ENCODE measurements at regions not wholly inside any gene's neighbourhood (a gene's known extent, or its start where the extent isn't known, plus 50 kb on each side); places are given as distances from the start of the nearest gene placed in this dataset.
A peak's percentile ranks its signal among the peaks of the same experiment; 100 is the strongest.
"Not testable (repeated sequence)": the region's sequence is repeated elsewhere in the genome, so short reads cannot be mapped to it uniquely, and the experiment has no call there.

DNA sequence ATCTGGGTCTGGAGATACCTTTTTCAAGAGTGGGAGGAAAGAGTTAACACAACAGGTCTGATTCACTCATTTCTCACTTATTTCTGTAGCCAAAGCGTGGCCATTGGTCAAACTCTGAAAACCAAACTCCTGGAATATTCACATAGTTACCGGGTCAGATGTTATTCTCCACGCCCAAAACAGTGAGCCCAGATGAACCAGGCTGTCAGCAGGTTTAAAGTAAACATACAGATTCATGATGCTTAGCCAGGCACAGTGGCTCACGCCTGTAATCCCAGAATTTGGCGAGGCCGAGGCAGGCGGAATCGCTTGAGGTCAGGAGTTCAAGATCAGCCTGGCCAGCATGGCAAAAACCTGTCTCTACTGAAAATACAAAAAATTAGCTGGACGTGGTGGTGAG lies 126.1 kb downstream of the SEPTIN7 start:
- ATAC-seq (ENCODE audit: low FRiP score in 2 of 2); H3K4me1 ChIP-seq; DNase-seq; H3K36me3 ChIP-seq; H3K9me3 ChIP-seq; H3K27ac ChIP-seq; H3K27me3 ChIP-seq; H3K4me3 ChIP-seq: not testable (repeated sequence)
- WGBS, 2 donors = 87 to 92% methylated on average over 9 of the region's 9 CpGs

DNA sequence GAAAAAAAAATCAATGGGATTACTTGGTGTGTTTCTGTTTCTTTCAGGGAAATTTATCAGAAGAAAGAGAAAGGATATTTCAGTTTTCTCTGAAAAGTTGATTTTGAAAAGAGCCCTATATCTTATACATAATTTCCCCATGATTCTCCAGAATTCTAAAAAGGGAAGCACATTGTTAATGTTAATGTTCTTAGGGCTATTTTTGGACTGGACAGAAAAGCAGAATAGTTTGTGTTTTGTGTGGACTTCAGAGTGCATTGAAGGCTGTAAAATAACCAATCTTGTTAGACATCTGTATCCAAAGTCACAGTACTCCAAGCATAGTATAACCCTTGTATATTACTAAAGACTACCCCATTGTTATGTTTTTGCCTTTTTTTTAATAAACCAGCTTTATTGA lies 130.3 kb downstream of the SEPTIN7 start:
- H3K4me1 ChIP-seq; H3K27me3 ChIP-seq; H3K4me3 ChIP-seq; ATAC-seq (ENCODE audit: low FRiP score in 2 of 2); DNase-seq; H3K36me3 ChIP-seq; H3K27ac ChIP-seq; H3K9me3 ChIP-seq: not testable (repeated sequence)

DNA sequence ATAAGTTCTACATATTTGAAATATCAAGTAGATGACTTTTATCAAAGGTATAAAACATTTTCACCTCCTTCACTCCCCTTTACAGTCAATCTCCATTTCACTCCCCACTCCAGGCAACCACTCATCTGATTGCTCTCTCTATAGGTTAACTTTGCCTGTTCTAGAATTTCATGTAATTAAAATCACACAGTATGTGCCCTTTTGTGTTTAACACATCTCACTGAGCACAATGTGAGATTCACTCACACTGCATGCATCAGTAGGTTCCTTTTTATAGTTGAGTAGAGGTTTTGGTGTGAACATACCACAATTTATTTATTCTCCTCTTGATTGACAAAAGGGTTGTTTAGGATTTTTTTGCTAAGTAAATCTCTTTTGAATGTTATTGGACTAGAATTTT lies 130.7 kb downstream of the SEPTIN7 start:
- H3K4me3 ChIP-seq; ATAC-seq (ENCODE audit: low FRiP score in 2 of 2); H3K27me3 ChIP-seq; H3K4me1 ChIP-seq; H3K9me3 ChIP-seq; H3K36me3 ChIP-seq; DNase-seq; H3K27ac ChIP-seq: not testable (repeated sequence)

DNA sequence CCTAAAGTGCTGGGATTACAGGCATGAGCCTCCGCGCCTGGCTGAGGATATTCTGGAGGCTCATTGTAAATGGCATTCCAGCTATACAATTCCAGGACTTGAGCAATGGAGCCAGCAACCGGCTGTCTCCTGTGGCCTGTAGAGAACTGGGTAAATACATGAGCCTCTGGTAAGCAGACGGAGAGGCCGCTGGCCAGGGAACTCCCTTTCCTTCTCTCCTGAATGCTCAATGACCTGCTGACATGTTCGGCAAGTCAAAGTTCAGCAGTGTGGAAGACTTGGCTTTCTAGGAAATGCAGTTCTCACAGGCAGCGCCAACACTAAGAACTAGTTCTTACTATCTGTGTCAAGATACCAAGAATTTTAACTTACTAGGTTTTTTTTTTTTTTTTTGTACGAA lies 139.8 kb downstream of the SEPTIN7 start:
- DNase-seq; H3K36me3 ChIP-seq; ATAC-seq (ENCODE audit: low FRiP score in 2 of 2); H3K27ac ChIP-seq; H3K27me3 ChIP-seq; H3K9me3 ChIP-seq; H3K4me1 ChIP-seq; H3K4me3 ChIP-seq: not testable (repeated sequence)
- WGBS, 2 donors = 88 to 98% methylated on average over 4 to 8 of the region's 8 CpGs

DNA sequence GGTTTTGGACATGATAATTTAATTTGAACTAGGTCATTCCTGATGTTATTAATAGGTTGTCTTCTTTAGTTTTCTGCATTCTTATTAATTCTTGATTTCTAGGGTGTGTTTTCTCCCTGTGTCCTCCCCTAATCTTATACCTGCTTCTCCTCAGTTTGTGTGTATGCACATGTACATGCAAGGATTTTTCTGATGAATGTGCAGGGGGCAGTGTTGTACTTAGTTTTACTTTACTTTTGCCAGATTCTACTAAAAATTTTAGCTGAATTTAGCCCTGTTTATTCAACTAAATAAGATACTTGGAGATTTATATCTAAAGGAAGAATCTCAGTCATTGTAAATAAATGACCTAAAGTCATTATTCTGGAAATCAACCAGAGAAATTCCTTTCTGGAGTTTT lies 144.8 kb downstream of the SEPTIN7 start:
- not testable (repeated sequence) for H3K27me3 ChIP-seq; H3K4me3 ChIP-seq; H3K4me1 ChIP-seq; H3K9me3 ChIP-seq; DNase-seq; H3K27ac ChIP-seq; H3K36me3 ChIP-seq; ATAC-seq (ENCODE audit: low FRiP score in 2 of 2)

DNA sequence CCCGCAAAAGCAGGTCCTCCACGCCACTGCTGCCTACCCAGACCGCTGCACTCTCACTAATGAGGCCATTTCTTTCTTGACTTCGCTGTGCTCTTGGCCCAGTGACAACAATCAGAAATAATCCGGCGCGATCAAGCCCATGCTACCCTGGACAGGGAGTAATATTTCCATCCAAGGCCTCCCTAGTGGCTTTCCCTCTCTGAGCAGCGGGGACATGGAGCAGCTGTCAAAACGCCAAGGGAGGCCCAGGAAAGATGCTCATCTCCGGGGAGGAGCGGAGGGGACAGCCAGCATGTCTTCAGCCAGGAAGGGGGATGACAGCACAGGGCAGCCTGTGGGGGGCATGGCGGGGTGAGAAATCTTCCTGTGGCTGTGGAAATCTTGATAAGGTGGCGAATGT lies 154.9 kb downstream of the SEPTIN7 start:
- not testable (repeated sequence) for H3K27ac ChIP-seq; H3K4me3 ChIP-seq; H3K36me3 ChIP-seq; H3K4me1 ChIP-seq; DNase-seq; H3K9me3 ChIP-seq; H3K27me3 ChIP-seq; ATAC-seq (ENCODE audit: low FRiP score in 2 of 2)
- WGBS, 2 donors = 76 to 80% methylated on average over 12 to 13 of the region's 13 CpGs

DNA sequence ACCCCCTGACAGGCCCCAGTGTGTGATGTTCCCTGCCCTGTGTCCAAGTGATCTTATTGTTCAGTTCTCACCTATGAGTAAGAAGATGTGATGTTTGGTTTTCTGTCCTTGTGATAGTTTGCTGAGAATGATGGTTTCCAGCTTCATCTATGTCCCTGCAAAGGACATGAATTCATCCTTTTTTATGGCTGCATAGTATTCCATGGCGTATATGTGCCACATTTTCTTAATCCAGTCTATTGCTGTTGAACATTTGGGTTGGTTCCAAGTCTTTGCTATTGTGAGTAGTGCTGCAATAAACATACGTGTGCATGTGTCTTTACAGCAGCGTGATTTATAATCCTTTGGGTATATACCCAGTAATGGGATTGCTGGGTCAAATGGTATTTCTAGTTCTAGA lies 156.1 kb downstream of the SEPTIN7 start:
- H3K36me3 ChIP-seq; H3K9me3 ChIP-seq; H3K27me3 ChIP-seq; H3K4me1 ChIP-seq; DNase-seq; H3K4me3 ChIP-seq; ATAC-seq (ENCODE audit: low FRiP score in 2 of 2); H3K27ac ChIP-seq: not testable (repeated sequence)
- 90 to 94% methylated on average over 3 of the region's 3 CpGs for WGBS, 2 donors

DNA sequence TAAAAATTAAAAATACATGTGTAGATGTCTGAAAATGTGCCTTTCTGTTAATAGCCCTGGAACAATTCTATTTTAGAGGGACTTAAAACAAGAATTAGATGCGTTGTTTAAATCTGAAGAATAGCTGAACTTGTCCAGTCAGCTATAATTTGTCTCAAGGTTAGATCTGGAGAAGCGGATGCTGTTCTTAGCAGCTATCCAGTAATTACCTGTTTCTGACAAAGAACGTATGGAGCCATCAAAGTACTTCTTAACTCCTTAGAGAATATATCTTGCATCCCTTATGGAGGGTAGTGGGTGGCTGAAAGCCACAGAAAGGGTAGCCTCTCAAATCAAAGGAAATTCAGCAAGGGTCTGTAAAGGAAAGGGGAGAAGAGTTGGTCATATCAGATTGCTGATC lies 160.4 kb downstream of the SEPTIN7 start:
- not testable (repeated sequence) for H3K4me3 ChIP-seq; H3K27me3 ChIP-seq; H3K4me1 ChIP-seq; H3K9me3 ChIP-seq; H3K36me3 ChIP-seq; DNase-seq; ATAC-seq (ENCODE audit: low FRiP score in 2 of 2); H3K27ac ChIP-seq
- WGBS, 2 donors = 60 to 69% methylated on average over 3 of the region's 3 CpGs

DNA sequence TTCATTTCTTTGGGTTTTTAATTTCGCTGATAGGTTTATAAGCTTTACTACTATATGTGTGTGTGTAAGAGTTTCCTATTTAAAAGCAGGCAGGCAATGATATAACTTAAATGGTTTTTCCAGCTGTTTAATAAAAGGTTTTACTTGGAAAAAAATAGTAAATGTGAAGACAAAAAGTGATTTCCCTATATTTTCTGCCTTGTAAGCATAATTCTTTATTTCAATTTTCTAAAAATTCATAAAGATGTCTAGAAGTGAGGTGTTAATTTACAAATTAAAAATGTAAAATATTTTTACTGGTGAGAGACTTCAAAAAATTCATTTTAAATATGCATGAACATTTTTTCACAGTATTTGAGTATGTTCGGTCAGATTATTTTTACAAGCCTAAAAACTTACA lies 161.8 kb downstream of the SEPTIN7 start:
- not testable (repeated sequence) for H3K4me3 ChIP-seq; DNase-seq; H3K9me3 ChIP-seq; H3K27me3 ChIP-seq; H3K36me3 ChIP-seq; H3K27ac ChIP-seq; H3K4me1 ChIP-seq; ATAC-seq (ENCODE audit: low FRiP score in 2 of 2)
- 91 to 93% methylated on average over 2 of the region's 2 CpGs for WGBS, 2 donors

DNA sequence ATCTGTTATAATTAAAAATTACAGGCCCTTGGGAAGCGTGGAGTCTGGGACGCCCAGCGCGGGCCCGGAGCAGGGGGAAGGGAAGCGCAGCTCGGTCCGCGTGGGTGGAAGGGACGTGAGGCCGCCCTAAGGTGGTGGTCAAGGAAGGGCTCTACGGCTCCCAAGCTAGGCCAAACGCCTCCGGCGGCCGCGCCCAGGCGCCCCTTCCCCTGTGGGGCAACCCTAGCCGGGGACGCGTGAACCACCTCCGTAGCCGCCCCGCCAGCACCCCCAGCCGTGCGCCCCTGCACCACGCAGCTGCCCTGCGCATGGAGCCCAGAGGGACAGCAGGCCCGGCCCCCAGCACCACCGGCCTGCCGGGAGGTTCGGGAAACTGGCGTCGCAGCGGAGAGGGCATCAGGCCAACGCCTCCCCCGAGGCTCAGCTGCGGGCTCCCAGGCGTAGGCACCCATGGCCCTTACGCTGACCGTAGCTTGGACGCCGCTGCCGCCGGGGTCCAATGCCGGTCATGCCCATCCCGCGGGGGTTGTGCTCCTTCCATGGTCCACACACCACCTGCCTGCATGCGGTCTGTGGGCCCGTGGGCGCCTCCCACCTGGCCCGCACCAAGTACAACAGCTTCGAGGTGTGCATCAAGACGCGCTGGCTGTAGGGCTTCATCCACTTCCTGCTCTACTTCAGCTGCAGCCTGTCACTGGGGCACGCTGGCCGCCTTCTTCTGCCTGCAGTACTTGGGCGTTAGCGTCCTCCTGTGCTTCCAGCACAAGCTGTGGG lies 166.7 kb downstream of the SEPTIN7 start:
- H3K36me3 ChIP-seq = no peaks in the 10 kb centered on the region
- H3K4me1 ChIP-seq = peaks cover 0 to 9% (median 2%) of the 10 kb centered on the region in 4 donors
- no peak overlapping the region for H3K27ac ChIP-seq
- H3K4me3 ChIP-seq = no peak overlapping the region
- no peaks in the 10 kb centered on the region for H3K9me3 ChIP-seq
- no peak for TF ChIP-seq EP300 (IDR thresholded peaks at IDR 0.05)
- no peak for TF ChIP-seq POLR2A (IDR thresholded peaks at IDR 0.05)
- no peak for TF ChIP-seq POLR2AphosphoS5 (IDR thresholded peaks at IDR 0.05)
- TF ChIP-seq, protein P1, sequence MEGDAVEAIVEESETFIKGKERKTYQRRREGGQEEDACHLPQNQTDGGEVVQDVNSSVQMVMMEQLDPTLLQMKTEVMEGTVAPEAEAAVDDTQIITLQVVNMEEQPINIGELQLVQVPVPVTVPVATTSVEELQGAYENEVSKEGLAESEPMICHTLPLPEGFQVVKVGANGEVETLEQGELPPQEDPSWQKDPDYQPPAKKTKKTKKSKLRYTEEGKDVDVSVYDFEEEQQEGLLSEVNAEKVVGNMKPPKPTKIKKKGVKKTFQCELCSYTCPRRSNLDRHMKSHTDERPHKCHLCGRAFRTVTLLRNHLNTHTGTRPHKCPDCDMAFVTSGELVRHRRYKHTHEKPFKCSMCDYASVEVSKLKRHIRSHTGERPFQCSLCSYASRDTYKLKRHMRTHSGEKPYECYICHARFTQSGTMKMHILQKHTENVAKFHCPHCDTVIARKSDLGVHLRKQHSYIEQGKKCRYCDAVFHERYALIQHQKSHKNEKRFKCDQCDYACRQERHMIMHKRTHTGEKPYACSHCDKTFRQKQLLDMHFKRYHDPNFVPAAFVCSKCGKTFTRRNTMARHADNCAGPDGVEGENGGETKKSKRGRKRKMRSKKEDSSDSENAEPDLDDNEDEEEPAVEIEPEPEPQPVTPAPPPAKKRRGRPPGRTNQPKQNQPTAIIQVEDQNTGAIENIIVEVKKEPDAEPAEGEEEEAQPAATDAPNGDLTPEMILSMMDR (IDR thresholded peaks at IDR 0.05) = no peak
- WGBS, 2 donors = 60 to 73% methylated on average over 38 to 46 of the region's 59 CpGs
- ATAC-seq (ENCODE audit: low FRiP score in 2 of 2) (peak; percentile 42 to 43), DNase-seq (peak in 1 of 2 donors; percentile 85)
- peaks cover 0 to 3% (median 0%) of the 10 kb centered on the region in 4 donors for H3K27me3 ChIP-seq

All from upper lobe of left lung (tissue), 6 donors.